NCI-H2171 (cell line): ENCODE measurements at regions not wholly inside any gene's neighbourhood (a gene's known extent, or its start where the extent isn't known, plus 50 kb on each side); places are given as distances from the start of the nearest gene placed in this dataset.

Experiments used
- DNase-seq: peaks from one replicate; lab custom pipeline; 2025; lab: John Stamatoyannopoulos, UW

DNA sequence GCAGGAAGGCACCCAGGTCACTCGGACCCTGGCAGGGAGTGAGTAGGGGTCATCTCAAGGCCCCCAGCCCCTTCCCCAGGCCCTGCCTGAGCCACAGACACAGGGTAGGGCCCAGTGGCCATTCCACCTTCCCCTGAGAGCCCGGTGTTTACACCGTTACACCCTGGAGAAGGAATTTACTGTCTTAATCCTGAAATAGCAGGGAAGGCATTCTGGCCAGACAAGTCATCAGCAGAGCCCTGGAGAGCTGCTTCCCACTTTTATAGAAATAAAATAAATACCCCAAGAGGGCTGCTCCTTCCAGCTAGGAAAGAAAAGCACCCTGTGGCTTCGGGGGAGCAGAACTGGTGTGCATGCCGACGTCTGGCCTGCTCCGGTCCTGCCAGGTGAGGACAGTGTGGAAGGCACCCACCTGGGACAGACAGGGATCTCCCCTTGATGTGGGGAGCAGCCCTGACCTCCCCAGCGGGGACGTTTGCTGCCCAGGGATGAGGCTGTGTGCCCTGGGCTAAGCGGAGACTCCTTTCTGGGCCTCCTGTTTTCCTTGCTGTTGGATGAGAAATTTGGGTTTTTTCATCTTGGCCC, 180.0 kb downstream of the MN1 start:
- no peak for DNase-seq

DNA sequence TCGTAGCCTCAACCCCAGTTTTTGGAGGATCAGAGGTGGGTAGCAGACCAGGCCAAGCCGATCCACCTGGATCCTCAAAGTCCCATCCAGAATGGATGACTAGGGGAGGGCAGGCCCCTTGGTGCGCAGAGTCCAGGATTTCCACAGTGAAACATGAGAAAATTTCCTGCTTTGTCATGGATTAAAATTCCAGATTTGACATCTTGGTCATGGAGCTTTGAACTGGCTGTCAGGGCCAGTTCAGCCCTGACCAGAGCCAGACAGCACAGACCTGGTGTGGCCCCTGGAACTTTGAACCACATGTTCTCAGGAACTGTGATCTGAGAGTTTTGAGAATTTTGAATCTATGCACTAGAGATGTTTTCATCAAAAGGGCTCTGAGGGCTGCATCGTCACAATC, 177.5 kb downstream of the MN1 start:
- DNase-seq = no peak

GRCh38 chr22:27624705-27625104, 176.9 kb downstream of the MN1 start:
- no peak for DNase-seq

DNA sequence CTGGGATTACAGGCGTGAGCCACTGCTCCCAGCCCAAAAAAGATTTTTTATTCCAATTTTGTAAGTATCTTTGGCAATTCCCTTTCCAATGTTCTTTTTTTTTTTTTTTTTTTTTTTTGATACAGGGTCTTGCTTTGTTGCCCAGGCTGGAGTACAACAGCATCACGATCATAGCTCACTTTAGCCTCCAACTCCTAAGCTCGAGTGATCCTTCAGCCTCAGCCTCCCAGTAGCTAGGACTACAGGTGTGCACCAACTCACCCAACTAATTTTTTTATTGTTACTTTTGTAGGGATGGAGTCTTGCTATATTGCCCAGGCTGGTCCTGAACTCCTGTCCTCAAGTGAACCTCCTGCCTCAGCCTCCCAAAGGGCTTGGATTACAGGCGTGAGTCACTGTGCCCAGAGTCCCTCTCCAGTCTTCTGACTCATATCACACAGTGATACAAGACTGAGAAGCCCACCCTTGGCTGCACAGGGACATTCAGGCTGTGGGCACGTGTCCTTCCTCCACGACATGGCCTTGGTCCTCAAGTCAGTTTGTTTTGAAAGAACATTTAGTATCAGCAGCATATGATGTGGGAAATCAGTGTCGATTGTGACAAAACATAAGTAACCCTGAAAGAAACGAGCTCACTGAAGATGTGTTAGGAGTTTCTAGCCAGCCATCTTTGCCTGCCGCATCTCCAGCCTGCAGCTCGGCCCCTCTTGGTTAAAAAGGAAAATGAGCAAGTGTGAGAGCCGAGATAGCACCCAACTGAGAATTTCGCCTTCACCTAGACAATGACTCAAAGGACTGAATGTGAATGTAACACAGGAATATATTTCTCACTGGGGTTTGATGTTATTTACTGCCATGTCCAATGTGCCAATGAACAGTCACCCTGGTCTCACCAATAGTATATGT, 175.5 kb downstream of the MN1 start:
- no peak for DNase-seq

DNA sequence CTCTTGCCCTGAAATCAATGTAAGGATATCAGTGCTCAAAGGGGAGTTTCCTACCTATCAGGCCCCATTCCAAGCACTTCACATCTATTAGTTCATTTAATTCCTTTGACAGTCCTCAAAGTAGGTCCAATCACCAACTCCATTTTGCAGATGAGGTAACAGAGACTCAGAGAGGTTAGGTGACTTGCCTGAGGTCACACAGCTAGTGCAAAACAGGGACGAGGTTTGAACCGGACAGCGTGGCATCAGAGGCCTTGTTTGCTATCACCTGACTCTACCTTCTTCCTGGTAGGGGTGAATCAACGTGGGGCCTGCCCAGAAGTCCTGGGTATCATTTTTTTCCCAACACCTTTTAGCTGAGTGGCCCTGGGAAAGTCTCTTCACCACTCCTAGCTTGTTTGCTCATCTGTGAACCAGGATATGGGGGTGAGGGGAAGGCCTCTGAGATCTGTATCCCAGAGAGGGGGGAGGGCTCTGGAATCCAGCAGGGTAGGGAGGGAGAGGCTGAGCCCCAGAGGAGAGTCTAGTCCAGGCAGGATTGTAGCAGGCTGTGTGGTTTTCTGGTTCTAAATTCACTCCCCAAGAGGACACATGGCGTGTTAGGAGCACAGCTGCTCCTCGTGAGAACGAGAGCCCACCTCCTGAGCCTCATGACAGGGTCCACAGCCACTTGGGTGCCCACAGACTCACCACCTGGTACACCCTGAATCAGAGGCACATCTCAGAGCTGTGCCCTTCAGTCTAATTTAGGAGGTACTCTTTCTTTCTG, 174.7 kb downstream of the MN1 start:
- DNase-seq = no peak

DNA sequence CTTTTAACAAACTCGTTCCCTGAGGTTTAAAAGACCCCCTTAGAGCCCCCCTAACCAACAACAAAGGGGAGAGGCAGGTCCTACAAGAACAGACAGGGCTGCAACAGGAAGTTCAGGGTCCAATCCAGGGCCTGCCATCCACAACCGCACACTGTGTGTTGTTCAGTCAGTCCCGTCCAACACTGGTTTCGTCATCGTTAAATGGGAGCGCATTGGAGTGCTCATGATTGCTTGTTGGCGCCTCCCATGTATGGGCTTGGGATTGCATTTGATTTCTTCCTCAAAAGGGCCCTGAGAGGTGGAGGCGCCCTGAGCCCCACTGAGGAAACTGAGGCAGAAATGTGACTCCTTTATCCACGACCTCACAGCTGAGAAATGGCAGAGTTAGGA, 174.1 kb downstream of the MN1 start:
- no peak for DNase-seq

DNA sequence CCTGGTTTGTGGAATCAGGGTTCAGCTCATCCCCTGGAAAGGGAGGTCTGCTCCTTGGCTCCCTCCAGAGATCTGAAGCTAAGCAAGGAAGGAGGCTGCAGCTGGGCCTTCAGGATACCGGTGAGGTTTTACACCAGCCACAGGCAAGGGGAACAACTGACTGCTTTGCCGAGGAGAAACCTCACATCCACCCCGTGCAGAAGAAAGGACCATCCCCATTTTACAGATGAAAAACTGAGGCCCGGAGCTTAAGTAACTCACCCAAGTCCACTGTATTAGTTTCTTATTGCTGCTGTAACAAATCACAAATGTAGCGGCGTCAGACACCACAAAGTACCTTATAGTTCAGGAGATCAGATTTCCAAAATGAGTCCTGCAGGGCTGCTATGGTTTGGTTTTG, 173.7 kb downstream of the MN1 start:
- DNase-seq = no peak

DNA sequence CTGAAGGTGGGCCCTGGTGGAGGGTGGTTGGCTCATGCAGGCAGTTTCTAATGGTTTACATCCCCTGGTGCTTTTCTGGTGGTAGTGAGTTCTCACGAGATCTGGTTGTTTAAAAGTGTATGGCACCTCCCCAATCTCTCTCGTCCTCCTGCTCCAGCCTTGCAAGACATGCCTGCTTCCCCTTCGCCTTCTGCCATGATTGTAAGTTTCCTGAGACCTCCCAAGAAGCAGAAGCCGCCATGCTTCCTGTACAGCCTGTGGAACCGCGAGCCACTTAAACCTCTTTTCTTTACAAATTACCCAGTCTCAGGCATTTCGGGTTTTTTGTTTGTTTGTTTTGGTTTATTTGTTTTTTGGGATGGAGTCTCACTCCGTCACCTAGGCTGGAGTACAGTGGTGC, 173.2 kb downstream of the MN1 start:
- no peak for DNase-seq

- no peak for DNase-seq
These were observed 172.5 kb downstream of the MN1 start for GRCh38 chr22:27628891-27629631.

DNA sequence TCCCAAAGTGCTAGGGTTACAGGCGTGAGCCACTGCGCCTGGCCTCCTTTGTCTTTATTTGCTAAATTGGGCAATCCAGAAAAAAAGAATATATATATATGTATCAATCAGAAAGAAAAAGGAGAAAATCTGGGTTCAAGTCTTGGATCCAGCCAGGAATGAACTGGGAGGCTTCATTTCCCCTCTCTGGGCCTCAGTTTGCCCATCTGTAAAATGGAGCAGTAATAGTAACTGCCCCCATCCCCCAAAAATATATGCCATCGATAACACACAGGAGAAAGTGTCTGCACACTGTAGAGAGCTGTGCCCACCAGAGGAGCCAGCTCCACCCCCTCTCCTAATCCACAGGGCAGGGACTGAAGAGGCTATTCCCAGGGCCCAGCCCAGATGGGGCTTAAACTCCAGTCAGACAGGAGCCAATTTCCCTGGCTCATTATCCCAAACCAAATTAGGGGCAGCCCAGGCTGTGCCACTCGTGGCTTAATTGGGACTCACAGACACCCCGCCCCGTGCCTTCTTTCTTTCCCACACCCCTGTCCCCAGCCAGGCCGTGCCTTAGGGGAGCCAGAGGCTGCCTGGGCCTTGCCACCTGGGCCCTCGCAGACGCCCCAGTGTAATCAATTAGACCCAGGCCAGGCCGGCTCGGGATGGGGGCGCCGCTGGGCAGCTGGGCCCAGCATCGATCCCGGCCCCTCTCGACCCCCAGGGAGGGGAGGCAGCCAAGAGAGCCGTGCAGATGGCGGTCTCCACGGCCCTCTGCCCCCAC, 171.5 kb downstream of the MN1 start:
- DNase-seq = no peak

GRCh38 chr22:27630754-27631153, 170.8 kb downstream of the MN1 start:
- no peak for DNase-seq

DNA sequence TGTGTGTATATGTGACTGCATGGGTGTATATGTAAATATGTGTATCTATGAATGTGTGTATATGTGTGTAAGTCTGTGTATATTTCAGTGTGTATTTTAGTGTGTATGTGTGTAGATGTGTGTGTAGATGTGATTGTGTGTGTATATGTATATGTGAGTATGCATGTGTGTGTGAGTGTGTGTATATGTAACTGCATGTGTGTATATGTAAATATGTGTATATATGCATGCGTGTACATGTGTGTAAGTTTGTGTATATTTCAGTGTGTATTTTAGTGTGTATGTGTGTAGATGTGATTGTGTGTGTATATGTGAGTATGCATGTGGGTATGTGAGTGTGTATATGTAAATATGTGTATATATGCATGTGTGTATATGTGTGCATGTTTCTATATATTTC, 169.9 kb downstream of the MN1 start:
- DNase-seq = no peak

DNA sequence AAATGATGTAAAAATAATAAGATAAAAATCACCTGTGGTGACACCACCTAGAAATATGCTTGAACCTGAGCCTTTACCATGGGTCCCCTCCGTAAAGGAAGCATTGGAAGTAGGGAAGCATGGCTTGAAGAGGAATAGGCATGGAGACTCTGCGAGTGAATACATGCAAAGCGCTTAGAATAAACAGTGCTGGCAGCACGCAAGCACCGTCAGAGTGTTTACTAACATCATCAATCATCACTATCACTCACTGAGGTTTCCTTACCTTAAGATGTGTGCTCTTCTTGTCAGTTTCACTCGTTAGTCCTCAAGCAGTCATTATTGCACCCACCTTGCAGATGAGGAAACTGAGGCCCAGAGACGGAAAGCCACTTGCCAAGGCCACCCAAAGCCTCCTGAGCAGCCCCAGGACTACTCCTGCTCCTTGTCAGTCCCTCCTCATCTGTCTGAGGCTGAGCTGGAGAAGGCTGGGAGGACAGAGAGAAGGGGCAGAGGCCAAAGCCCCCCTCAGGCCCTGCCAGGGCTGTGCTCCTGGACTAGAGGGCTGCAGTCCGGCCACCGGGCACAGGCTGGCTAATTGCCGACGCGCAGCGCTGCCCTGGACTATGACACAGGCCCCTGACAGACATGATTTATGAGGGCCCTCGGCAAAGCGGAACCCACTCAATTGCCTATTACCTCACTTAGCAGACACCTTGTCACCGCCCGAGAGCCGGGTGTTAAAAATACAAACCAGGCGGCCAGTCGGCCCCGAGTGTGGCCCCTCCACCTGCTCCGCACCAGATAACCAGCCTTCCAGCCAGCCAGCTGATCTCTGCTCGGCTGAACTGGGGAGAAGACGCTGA, 168.9 kb downstream of the MN1 start:
- no peak for DNase-seq

- DNase-seq = no peak
These were observed 168.2 kb downstream of the MN1 start for GRCh38 chr22:27633296-27633871.

GRCh38 chr22:27634043-27634740, 167.4 kb downstream of the MN1 start:
- no peak for DNase-seq

- DNase-seq = no peak
These were observed 166.1 kb downstream of the MN1 start for GRCh38 chr22:27635435-27635834.

- no peak for DNase-seq
These were observed 165.7 kb downstream of the MN1 start for GRCh38 chr22:27635852-27636251.

GRCh38 chr22:27636716-27637508, 164.6 kb downstream of the MN1 start:
- DNase-seq = no peak

DNA sequence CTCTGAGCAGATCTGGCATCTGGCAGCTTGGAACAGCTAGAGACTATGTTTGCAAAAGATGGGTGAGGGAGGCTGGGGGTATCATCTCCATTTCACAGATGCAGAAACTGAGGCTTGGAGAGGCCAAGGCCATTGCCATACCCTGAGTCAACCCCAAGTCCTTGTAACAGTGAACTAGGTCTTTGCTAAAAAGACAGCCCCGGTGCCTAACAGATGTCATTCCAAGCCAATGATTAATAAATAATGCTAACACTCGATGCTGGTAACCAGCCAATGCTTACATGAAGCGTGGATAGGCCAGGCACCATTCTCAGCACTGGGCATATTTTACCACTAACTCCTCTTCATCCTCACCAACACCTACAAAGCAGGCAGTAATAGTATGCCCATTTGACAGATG, 164.0 kb downstream of the MN1 start:
- no peak for DNase-seq
